Gastroesophageal sphincter (tissue), 4 donors: ENCODE measurements at regions not wholly inside any gene's neighbourhood (a gene's known extent, or its start where the extent isn't known, plus 50 kb on each side); places are given as distances from the start of the nearest gene placed in this dataset.

Experiments
- ATAC-seq: fragments of 150-250 bp; one replicate; pipeline ENCODE4 v1.9.1; 2016; ENCODE audit warnings: mild to moderate bottlenecking, moderate library complexity
- H3K27ac ChIP-seq, 4 donors: fragments of 200-600 bp; sonication (generic) in 3 of 4; 1 replicate in 3 of 4; 2 replicates in 1 of 4; pipeline ENCODE4 v1.5.1; 2016 to 2019
- H3K27me3 ChIP-seq: fragments of 200-600 bp; sonication (generic); one replicate; pipeline ENCODE4 v1.5.1; 2019
- H3K36me3 ChIP-seq, 2 donors: fragments of 200-600 bp; sonication (generic); one replicate each; pipeline ENCODE4 v1.5.1; 2019; ENCODE audit warnings: control low read depth in 1 of 2
- H3K4me1 ChIP-seq, 3 donors: fragments of 200-600 bp; sonication (generic); 1 replicate in 2 of 3; 2 replicates in 1 of 3; pipeline ENCODE4 v1.5.1; 2016 to 2019; ENCODE audit warnings: control low read depth in 2 of 3
- H3K4me3 ChIP-seq, 2 donors: fragments of 200-600 bp; sonication (generic); one replicate each; pipeline ENCODE4 v1.5.1; 2019; ENCODE audit warnings: mild to moderate bottlenecking in 1 of 2, moderate library complexity in 1 of 2
- H3K9me3 ChIP-seq, 3 donors: fragments of 200-600 bp; sonication (generic); one replicate each; pipeline ENCODE4 v1.5.1; 2017 to 2019; ENCODE audit warnings: control low read depth in 2 of 3
- CTCF ChIP-seq, 4 experiments: fragments of 200-600 bp in 2 of 4; fragments of 450-650 bp in 2 of 4; sonication (generic) in 1 of 4; IDR thresholded peaks; one replicate each; pipeline ENCODE4 v1.5.1; 2017 to 2019; ENCODE audit warnings: antibody characterized with exemption in 4 of 4, mild to moderate bottlenecking in 2 of 4, moderate library complexity in 2 of 4
- EP300 ChIP-seq: sonication (generic); formaldehyde crosslinking; IDR thresholded peaks from one replicate; pipeline ENCODE4 v1.6.1; 2017; ENCODE audit warnings: antibody characterized with exemption, mild to moderate bottlenecking
- POLR2A ChIP-seq, 2 donors: fragments of 450-650 bp; IDR thresholded peaks; one replicate each; pipeline ENCODE4 v1.6.1; 2017; ENCODE audit warnings: antibody characterized with exemption in 2 of 2, mild to moderate bottlenecking in 2 of 2, moderate library complexity in 1 of 2
- POLR2AphosphoS5 ChIP-seq: sonication (generic); formaldehyde crosslinking; IDR thresholded peaks from one replicate; pipeline ENCODE4 v1.6.1; 2017; ENCODE audit warnings: antibody characterized with exemption
- WGBS, 2 donors: methylation state at CpG; one replicate each; pipeline ENCODE4 v1.1.5; 2018; ENCODE audit warnings: low coverage in 1 of 2; 5-methylcytosine and 5-hydroxymethylcytosine counted together

- ATAC-seq, result no peak
- H3K27me3 ChIP-seq, result no peaks in the 10 kb centered on the region
- H3K36me3 ChIP-seq, result no peaks in the 10 kb centered on the region
- H3K4me3 ChIP-seq, result no peak overlapping the region
- H3K27ac ChIP-seq, result no peak overlapping the region
- WGBS, 2 donors, result 33 to 47% methylated on average over 2 of the region's 2 CpGs
- no peaks in the 10 kb centered on the region for H3K9me3 ChIP-seq
- peaks cover 0 to 10% (median 0%) of the 10 kb centered on the region in 3 donors for H3K4me1 ChIP-seq
- no peak for TF ChIP-seq CTCF (IDR thresholded peaks at IDR 0.05)
- no peak for TF ChIP-seq POLR2AphosphoS5
- no peak for TF ChIP-seq POLR2A (IDR thresholded peaks at IDR 0.05)
- TF ChIP-seq EP300, result no peak
These were observed 438.7 kb upstream of the ARGLU1 start for GRCh38 chr13:107006661-107007060.

- no peaks in the 10 kb centered on the region for H3K27me3 ChIP-seq
- WGBS, 2 donors, result 73 to 80% methylated on average over 4 of the region's 4 CpGs
- no peak overlapping the region for H3K27ac ChIP-seq
- H3K4me3 ChIP-seq, result no peak overlapping the region
- ATAC-seq, result no peak
- H3K9me3 ChIP-seq, result no peaks in the 10 kb centered on the region
- peaks cover 0 to 10% (median 0%) of the 10 kb centered on the region in 3 donors for H3K4me1 ChIP-seq
- H3K36me3 ChIP-seq, result no peaks in the 10 kb centered on the region
- TF ChIP-seq EP300 (no peak), POLR2A (IDR thresholded peaks at IDR 0.05) (no peak), POLR2AphosphoS5 (no peak), CTCF (IDR thresholded peaks at IDR 0.05) (no peak)
These were observed 437.6 kb upstream of the ARGLU1 start for GRCh38 chr13:107005577-107005976.

- TF ChIP-seq POLR2AphosphoS5 (no peak), EP300 (no peak), CTCF (IDR thresholded peaks at IDR 0.05) (no peak), POLR2A (IDR thresholded peaks at IDR 0.05) (no peak)
- Histone ChIP-seq H3K27ac (no peak overlapping the region), H3K36me3 (no peaks in the 10 kb centered on the region), H3K4me3 (no peak overlapping the region), H3K4me1 (peaks cover 0 to 3% (median 0%) of the 10 kb centered on the region in 3 donors), H3K27me3 (no peaks in the 10 kb centered on the region), H3K9me3 (no peaks in the 10 kb centered on the region)
- no peak for ATAC-seq
- WGBS, 2 donors, result 74 to 79% methylated on average over 3 of the region's 3 CpGs
These were observed 436.0 kb upstream of the ARGLU1 start for GRCh38 chr13:107003911-107004310.

GRCh38 chr13:106998664-106999063 is 430.7 kb upstream of the ARGLU1 start:
- ATAC-seq, result no peak
- Histone ChIP-seq H3K27ac (no peak overlapping the region), H3K36me3 (no peaks in the 10 kb centered on the region), H3K4me1 (no peaks in the 10 kb centered on the region), H3K27me3 (no peaks in the 10 kb centered on the region), H3K4me3 (no peak overlapping the region), H3K9me3 (no peaks in the 10 kb centered on the region)
- TF ChIP-seq POLR2AphosphoS5 (no peak), EP300 (no peak), CTCF (IDR thresholded peaks at IDR 0.05) (no peak), POLR2A (IDR thresholded peaks at IDR 0.05) (no peak)
- WGBS, 2 donors, result 84 to 87% methylated on average over 5 of the region's 5 CpGs

GRCh38 chr13:106997696-106998095 is 429.8 kb upstream of the ARGLU1 start:
- no peak overlapping the region for H3K4me3 ChIP-seq
- H3K27ac ChIP-seq, result no peak overlapping the region
- no peaks in the 10 kb centered on the region for H3K4me1 ChIP-seq
- TF ChIP-seq CTCF (IDR thresholded peaks at IDR 0.05) (no peak), POLR2AphosphoS5 (no peak), POLR2A (IDR thresholded peaks at IDR 0.05) (no peak), EP300 (no peak)
- H3K9me3 ChIP-seq, result no peaks in the 10 kb centered on the region
- H3K36me3 ChIP-seq, result no peaks in the 10 kb centered on the region
- no peaks in the 10 kb centered on the region for H3K27me3 ChIP-seq
- ATAC-seq, result no peak
- WGBS, 2 donors, result 71 to 100% methylated on average over 1 to 4 of the region's 4 CpGs
